ENCODE measurements at regions not wholly inside any gene's neighbourhood (a gene's known extent, or its start where the extent isn't known, plus 50 kb on each side); places are given as distances from the start of the nearest gene placed in this dataset.

DNA sequence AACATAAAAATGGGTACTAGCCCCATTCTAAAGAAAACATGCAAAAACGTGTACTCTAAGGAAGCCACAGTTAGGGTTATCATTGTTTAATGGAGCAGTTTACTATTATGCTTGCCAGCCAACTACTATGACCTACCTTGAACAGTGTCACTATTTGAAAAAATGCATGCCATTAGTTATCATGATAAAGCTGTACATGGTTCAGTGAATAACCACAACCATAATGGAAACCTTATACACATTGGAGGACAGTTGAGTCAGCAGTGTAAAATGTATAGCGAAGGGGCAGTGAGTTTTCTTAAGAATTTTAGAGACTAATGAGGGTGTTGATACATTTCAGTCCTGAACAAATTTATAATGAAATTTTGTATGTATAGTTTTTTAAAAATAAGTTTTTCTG is 381.9 kb downstream of the GRXCR1 start:
- Histone ChIP-seq H3K36me3 (ENCODE audit: insufficient read depth in 1 of 2, low read depth in 1 of 2) (no peaks in the 10 kb centered on the region), H3K4me3 (no peak overlapping the region), H3K4me1 (no peaks in the 10 kb centered on the region), H3K27ac (no peak overlapping the region), H3K27me3 (ENCODE audit: insufficient read depth in 3 of 3, low read length in 2 of 3) (no peaks in the 10 kb centered on the region), H3K9me3 (no peaks in the 10 kb centered on the region)
- DNase-seq (no peak), ATAC-seq (no peak)
- intact Hi-C loops (cut with DNase I) = no loop called here
- WGBS, 3 donors = 62 to 75% (median 65%) methylated on average over 2 of the region's 2 CpGs
- TF ChIP-seq, protein P1, sequence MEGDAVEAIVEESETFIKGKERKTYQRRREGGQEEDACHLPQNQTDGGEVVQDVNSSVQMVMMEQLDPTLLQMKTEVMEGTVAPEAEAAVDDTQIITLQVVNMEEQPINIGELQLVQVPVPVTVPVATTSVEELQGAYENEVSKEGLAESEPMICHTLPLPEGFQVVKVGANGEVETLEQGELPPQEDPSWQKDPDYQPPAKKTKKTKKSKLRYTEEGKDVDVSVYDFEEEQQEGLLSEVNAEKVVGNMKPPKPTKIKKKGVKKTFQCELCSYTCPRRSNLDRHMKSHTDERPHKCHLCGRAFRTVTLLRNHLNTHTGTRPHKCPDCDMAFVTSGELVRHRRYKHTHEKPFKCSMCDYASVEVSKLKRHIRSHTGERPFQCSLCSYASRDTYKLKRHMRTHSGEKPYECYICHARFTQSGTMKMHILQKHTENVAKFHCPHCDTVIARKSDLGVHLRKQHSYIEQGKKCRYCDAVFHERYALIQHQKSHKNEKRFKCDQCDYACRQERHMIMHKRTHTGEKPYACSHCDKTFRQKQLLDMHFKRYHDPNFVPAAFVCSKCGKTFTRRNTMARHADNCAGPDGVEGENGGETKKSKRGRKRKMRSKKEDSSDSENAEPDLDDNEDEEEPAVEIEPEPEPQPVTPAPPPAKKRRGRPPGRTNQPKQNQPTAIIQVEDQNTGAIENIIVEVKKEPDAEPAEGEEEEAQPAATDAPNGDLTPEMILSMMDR (IDR thresholded peaks at IDR 0.05) = no peak

DNA sequence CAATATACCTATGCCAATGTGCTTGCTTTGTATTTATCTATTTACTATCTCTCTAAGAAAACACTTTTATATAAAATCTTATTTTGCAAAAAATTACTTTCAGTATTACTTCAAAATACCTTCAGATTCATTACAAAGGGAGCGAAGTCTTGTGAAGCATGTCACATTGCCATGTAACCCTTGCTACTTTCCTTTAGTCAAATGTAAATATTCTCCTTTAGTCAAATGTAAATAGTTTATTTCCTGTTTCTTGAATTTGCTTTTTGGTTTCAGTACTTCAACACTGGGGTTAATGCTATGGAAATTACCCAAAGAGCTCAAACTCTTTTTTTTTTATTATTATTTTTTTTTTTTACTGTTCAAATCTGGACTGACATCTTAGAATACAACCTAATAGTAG is 383.3 kb downstream of the GRXCR1 start:
- DNase-seq (no peak), ATAC-seq (no peak)
- no peaks in the 10 kb centered on the region for H3K9me3 ChIP-seq
- 86 to 96% (median 92%) methylated on average over 1 of the region's 1 CpG for WGBS, 3 donors
- H3K4me1 ChIP-seq = no peaks in the 10 kb centered on the region
- H3K27ac ChIP-seq = no peak overlapping the region
- intact Hi-C loops (cut with DNase I) = no loop called here
- no peaks in the 10 kb centered on the region for H3K27me3 ChIP-seq (ENCODE audit: insufficient read depth in 3 of 3, low read length in 2 of 3)
- H3K36me3 ChIP-seq (ENCODE audit: insufficient read depth in 1 of 2, low read depth in 1 of 2) = no peaks in the 10 kb centered on the region
- TF ChIP-seq, protein P1 (IDR thresholded peaks at IDR 0.05) = no peak
- no peak overlapping the region for H3K4me3 ChIP-seq

DNA sequence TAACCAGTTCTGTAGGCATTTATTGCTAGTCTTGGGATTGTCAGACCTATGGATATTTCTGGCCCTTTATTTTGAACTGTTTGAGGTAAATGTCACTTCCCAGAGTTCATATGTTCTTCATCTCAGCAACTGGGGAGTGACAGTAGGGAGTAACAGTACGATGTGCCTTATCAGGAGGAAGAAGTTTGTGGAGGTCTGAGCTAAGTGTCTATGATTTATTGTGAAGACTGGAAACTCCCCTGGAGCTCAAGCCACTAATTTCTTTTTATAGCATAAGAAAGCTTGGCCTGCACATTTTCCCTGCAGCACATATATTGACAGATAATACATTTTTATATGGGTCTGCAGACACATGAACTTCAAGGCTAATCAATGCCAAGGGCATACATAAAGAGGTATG is 383.8 kb downstream of the GRXCR1 start:
- Histone ChIP-seq H3K4me3 (no peak overlapping the region), H3K27ac (no peak overlapping the region), H3K36me3 (ENCODE audit: insufficient read depth in 1 of 2, low read depth in 1 of 2) (no peaks in the 10 kb centered on the region), H3K9me3 (no peaks in the 10 kb centered on the region), H3K4me1 (no peaks in the 10 kb centered on the region), H3K27me3 (ENCODE audit: insufficient read depth in 3 of 3, low read length in 2 of 3) (no peaks in the 10 kb centered on the region)
- TF ChIP-seq, protein P1 (IDR thresholded peaks at IDR 0.05) = no peak
- DNase-seq = no peak
- intact Hi-C loops (cut with DNase I) = no loop called here
- 31 to 55% (median 52%) methylated on average over 1 of the region's 1 CpG for WGBS, 3 donors
- ATAC-seq = no peak

DNA sequence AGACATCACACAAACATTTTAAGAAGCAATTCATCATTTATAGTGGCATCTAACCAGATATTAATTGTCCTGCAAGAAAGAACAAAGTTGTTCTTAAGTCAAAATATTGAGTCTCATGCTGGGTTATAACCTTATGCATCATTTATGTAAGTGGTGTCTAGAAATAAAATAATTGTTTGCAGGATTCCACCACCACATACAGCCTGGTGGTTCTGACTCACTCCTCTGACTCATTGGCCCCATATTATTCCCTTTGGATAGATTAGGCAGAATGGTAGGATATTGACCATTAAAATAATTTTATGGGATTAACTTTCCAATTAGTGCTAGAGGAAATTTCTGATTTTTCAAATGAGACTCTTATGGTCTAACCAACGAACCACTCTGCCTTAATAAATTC is 384.5 kb downstream of the GRXCR1 start:
- TF ChIP-seq, protein P1 (IDR thresholded peaks at IDR 0.05) = no peak
- DNase-seq (no peak), ATAC-seq (no peak)
- no peaks in the 10 kb centered on the region for H3K9me3 ChIP-seq
- H3K27ac ChIP-seq = no peak overlapping the region
- WGBS, 3 donors = 49 to 58% (median 51%) methylated on average over 1 of the region's 1 CpG
- H3K4me3 ChIP-seq = no peak overlapping the region
- H3K4me1 ChIP-seq = no peaks in the 10 kb centered on the region
- no peaks in the 10 kb centered on the region for H3K36me3 ChIP-seq (ENCODE audit: insufficient read depth in 1 of 2, low read depth in 1 of 2)
- H3K27me3 ChIP-seq (ENCODE audit: insufficient read depth in 3 of 3, low read length in 2 of 3) = no peaks in the 10 kb centered on the region
- intact Hi-C loops (cut with DNase I) = no loop called here

DNA sequence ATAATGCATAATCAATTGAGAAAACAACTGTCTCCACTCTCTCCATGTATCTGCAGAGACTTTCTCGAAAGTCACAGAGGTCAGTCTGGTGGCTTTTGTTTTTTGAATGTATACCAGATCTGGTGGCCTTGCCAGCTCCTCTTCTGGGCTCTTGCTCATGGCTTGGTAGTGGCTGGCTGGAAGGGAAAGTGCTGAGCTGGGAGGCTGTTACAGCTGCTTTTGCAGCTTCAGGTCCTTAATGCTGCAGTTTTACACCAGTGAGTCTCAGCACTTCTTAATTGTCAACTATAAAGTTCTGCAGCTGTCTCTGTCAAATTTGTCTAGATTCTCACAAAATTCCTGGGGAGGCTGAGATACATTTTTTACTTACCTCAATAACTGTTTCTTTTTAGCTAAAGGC is 390.0 kb downstream of the GRXCR1 start:
- no peaks in the 10 kb centered on the region for H3K4me1 ChIP-seq
- no peaks in the 10 kb centered on the region for H3K27me3 ChIP-seq (ENCODE audit: insufficient read depth in 3 of 3, low read length in 2 of 3)
- H3K9me3 ChIP-seq = no peaks in the 10 kb centered on the region
- TF ChIP-seq, protein P1 (IDR thresholded peaks at IDR 0.05) = no peak
- intact Hi-C loops (cut with DNase I) = no loop called here
- 68 to 76% (median 72%) methylated on average over 1 of the region's 1 CpG for WGBS, 3 donors
- ATAC-seq (no peak), DNase-seq (no peak)
- H3K36me3 ChIP-seq (ENCODE audit: insufficient read depth in 1 of 2, low read depth in 1 of 2) = no peaks in the 10 kb centered on the region
- H3K27ac ChIP-seq = no peak overlapping the region
- no peak overlapping the region for H3K4me3 ChIP-seq
